Ramos (cell line): ENCODE measurements at regions not wholly inside any gene's neighbourhood (a gene's known extent, or its start where the extent isn't known, plus 50 kb on each side); places are given as distances from the start of the nearest gene placed in this dataset.
"Not testable (repeated sequence)": the region's sequence is repeated elsewhere in the genome, so short reads cannot be mapped to it uniquely, and the experiment has no call there.

Source experiments
- in situ Hi-C: fragments of 300-500 bp; cut with MboI; formaldehyde crosslinking; loops from one replicate; pipeline ENCODE4 v1.14.3; 2022; ENCODE audit warnings: low sequenced_read_pairs; ENCODE audit not compliant: unreplicated experiment

DNA sequence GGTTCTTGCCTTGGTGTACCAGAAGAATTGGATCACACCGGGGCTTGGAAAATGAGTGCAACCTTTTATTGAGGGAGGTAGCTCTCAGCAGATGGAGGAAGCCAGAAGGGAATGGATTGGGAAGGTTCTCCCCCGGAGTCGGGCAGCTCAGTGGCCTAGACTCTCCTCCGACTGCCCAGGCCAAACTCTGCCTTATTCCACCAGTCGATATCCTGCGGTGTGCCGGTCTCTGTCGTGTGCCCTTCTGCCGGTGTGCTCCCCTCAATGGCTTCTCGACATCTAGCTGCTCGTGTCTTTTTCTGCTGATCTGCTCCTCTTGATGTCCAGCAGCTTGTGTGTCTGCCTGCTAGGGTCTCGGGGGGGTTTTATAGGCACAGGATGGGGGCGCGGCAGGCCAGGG is 87.4 kb upstream of the CCL21 start:
- in situ Hi-C loops: no loop called here

- in situ Hi-C loops: no loop called here
These were observed 87.0 kb upstream of the CCL21 start for GRCh38 chr9:34796924-34797323.

DNA sequence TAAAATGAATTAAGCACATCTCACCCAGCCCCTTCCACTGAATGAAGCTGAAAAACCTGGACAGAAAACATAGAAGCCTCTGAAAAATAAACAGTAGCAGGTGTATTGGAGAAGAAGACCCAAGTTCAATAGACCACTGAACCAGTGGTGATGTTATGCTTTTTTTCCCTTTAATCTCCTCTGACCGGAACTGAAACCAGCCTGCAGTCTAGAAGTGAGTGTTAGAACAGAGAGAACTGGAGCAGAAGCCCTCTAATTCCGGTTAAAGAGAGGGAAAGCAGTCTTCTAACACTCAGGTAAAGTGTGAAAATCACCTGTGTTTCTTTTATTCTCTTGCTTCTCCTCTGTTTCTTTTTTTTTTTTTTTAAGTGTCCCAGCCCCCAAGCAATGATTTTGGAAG is 83.5 kb upstream of the CCL21 start:
- in situ Hi-C loops: no loop called here

GRCh38 chr9:34783951-34784487 is 74.1 kb upstream of the CCL21 start:
- in situ Hi-C loops: no loop called here

DNA sequence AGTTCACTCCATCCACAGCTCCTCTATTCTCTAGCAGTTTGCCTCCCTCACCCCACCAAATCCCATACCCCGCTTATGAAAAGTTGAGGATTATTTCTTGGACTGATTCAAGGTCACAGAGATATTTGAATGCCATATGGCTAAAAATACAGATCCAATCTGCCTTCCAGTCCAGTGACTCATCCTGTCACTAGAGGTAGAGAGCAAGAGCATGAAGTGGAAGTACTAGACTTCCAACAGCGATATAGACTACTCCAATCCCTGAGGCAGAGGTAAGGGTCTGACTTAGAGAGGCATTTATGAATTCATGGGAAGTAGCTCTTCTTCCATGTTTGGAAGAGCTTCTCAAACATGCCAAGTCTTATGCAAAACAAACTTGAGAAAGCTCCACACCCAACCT is 72.4 kb upstream of the CCL21 start:
- in situ Hi-C loops: no loop called here

GRCh38 chr9:34777666-34778065 is 67.7 kb upstream of the CCL21 start:
- in situ Hi-C loops: no loop called here

DNA sequence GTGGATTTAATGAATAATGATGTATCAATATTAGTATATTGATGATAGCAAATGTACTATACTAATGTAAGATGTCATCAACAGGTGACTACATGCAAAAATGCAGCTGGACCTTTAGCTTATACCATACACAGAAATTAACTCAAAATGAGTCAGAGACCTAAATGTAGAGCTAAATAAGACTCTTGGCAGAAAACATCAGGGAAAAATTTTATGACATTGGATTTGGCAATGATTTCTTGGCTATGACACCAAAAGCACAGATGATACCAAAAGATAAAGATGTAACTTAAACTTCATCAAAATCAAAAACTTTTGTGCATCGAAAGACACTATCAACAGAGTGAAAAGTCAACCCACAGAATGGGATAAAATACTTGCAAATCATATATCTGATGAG is 64.0 kb upstream of the CCL21 start:
- in situ Hi-C loops: no loop called here

- in situ Hi-C loops: no loop called here
These were observed 63.5 kb upstream of the CCL21 start for GRCh38 chr9:34773306-34773910.

DNA sequence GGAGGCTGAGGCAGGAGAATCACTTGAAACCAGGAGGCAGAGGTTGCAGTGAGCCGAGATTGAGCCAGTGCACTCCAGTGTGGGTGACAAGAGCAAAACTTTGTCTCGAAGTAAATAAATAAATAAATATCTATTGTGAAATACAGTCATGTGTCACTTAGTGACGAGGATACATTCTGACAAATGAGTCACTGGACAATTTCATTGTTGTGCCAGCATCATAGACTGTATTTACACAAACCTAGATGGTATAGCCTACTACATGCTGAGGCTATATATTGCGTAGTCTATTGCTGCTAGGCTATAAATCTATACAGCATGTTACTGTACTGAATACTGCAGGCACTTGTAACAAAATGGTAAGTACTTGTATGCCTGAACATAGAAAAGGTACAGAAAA is 61.1 kb upstream of the CCL21 start:
- in situ Hi-C loops: no loop called here

DNA sequence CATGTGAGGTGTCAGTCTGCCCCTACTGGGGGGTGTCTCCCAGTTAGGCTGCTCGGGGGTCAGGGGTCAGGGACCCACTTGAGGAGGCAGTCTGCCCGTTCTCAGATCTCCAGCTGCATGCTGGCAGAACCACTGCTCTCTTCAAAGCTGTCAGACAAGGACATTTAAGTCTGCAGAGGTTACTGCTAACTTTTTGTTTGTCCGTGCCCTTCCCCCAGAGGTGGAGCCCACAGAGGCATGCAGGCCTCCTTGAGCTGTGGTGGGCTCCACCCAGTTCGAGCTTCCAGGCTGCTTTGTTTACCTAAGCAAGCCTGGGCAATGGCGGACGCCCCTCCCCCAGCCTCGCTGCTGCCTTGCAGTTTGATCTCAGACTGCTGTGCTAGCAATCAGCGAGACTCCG is 57.2 kb upstream of the CCL21 start:
- in situ Hi-C loops: not testable (repeated sequence)

- in situ Hi-C loops: not testable (repeated sequence)
These were observed 50.5 kb upstream of the CCL21 start for GRCh38 chr9:34760196-34761040.
